Gastroesophageal sphincter (tissue), 4 donors: ENCODE measurements at regions not wholly inside any gene's neighbourhood (a gene's known extent, or its start where the extent isn't known, plus 50 kb on each side); places are given as distances from the start of the nearest gene placed in this dataset.
"Not testable (repeated sequence)": the region's sequence is repeated elsewhere in the genome, so short reads cannot be mapped to it uniquely, and the experiment has no call there.

Experiments
- ATAC-seq: fragments of 150-250 bp; one replicate; pipeline ENCODE4 v1.9.1; 2016; ENCODE audit warnings: mild to moderate bottlenecking, moderate library complexity
- H3K27ac ChIP-seq, 4 donors: fragments of 200-600 bp; sonication (generic) in 3 of 4; 1 replicate in 3 of 4; 2 replicates in 1 of 4; pipeline ENCODE4 v1.5.1; 2016 to 2019
- H3K27me3 ChIP-seq: fragments of 200-600 bp; sonication (generic); one replicate; pipeline ENCODE4 v1.5.1; 2019
- H3K36me3 ChIP-seq, 2 donors: fragments of 200-600 bp; sonication (generic); one replicate each; pipeline ENCODE4 v1.5.1; 2019; ENCODE audit warnings: control low read depth in 1 of 2
- H3K4me1 ChIP-seq, 3 donors: fragments of 200-600 bp; sonication (generic); 1 replicate in 2 of 3; 2 replicates in 1 of 3; pipeline ENCODE4 v1.5.1; 2016 to 2019; ENCODE audit warnings: control low read depth in 2 of 3
- H3K4me3 ChIP-seq, 2 donors: fragments of 200-600 bp; sonication (generic); one replicate each; pipeline ENCODE4 v1.5.1; 2019; ENCODE audit warnings: mild to moderate bottlenecking in 1 of 2, moderate library complexity in 1 of 2
- H3K9me3 ChIP-seq, 3 donors: fragments of 200-600 bp; sonication (generic); one replicate each; pipeline ENCODE4 v1.5.1; 2017 to 2019; ENCODE audit warnings: control low read depth in 2 of 3
- EP300 ChIP-seq: sonication (generic); formaldehyde crosslinking; IDR thresholded peaks from one replicate; pipeline ENCODE4 v1.6.1; 2017; ENCODE audit warnings: antibody characterized with exemption, mild to moderate bottlenecking
- POLR2A ChIP-seq, 2 donors: fragments of 450-650 bp; IDR thresholded peaks; one replicate each; pipeline ENCODE4 v1.6.1; 2017; ENCODE audit warnings: antibody characterized with exemption in 2 of 2, mild to moderate bottlenecking in 2 of 2, moderate library complexity in 1 of 2
- POLR2AphosphoS5 ChIP-seq: sonication (generic); formaldehyde crosslinking; IDR thresholded peaks from one replicate; pipeline ENCODE4 v1.6.1; 2017; ENCODE audit warnings: antibody characterized with exemption
- WGBS, 2 donors: methylation state at CpG; one replicate each; pipeline ENCODE4 v1.1.5; 2018; ENCODE audit warnings: low coverage in 1 of 2; 5-methylcytosine and 5-hydroxymethylcytosine counted together
- TF ChIP-seq, protein P1 (sequence below), 4 experiments: fragments of 200-600 bp in 2 of 4; fragments of 450-650 bp in 2 of 4; sonication (generic) in 1 of 4; IDR thresholded peaks; one replicate each; pipeline ENCODE4 v1.5.1; 2017 to 2019; ENCODE audit warnings: antibody characterized with exemption in 4 of 4, mild to moderate bottlenecking in 2 of 4, moderate library complexity in 2 of 4

GRCh38 chr14:89508863-89509262, 91.8 kb upstream of the FOXN3 start:
- WGBS, 2 donors: 95 to 100% methylated on average over 1 to 3 of the region's 3 CpGs
- Histone ChIP-seq H3K27ac (no peak overlapping the region), H3K36me3 (no peaks in the 10 kb centered on the region), H3K4me3 (no peak overlapping the region), H3K4me1 (peaks cover 0 to 21% (median 6%) of the 10 kb centered on the region in 3 donors), H3K9me3 (no peaks in the 10 kb centered on the region), H3K27me3 (no peaks in the 10 kb centered on the region)
- no peak for ATAC-seq
- no peak for TF ChIP-seq POLR2A (IDR thresholded peaks at IDR 0.05)
- TF ChIP-seq, protein P1, sequence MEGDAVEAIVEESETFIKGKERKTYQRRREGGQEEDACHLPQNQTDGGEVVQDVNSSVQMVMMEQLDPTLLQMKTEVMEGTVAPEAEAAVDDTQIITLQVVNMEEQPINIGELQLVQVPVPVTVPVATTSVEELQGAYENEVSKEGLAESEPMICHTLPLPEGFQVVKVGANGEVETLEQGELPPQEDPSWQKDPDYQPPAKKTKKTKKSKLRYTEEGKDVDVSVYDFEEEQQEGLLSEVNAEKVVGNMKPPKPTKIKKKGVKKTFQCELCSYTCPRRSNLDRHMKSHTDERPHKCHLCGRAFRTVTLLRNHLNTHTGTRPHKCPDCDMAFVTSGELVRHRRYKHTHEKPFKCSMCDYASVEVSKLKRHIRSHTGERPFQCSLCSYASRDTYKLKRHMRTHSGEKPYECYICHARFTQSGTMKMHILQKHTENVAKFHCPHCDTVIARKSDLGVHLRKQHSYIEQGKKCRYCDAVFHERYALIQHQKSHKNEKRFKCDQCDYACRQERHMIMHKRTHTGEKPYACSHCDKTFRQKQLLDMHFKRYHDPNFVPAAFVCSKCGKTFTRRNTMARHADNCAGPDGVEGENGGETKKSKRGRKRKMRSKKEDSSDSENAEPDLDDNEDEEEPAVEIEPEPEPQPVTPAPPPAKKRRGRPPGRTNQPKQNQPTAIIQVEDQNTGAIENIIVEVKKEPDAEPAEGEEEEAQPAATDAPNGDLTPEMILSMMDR (IDR thresholded peaks at IDR 0.05): no peak
- TF ChIP-seq EP300: no peak
- no peak for TF ChIP-seq POLR2AphosphoS5

GRCh38 chr14:89507926-89508460, 91.0 kb upstream of the FOXN3 start:
- Histone ChIP-seq H3K4me1 (peaks cover 0 to 28% (median 6%) of the 10 kb centered on the region in 3 donors), H3K36me3 (no peaks in the 10 kb centered on the region), H3K27ac (no peak overlapping the region), H3K9me3 (no peaks in the 10 kb centered on the region), H3K4me3 (no peak overlapping the region), H3K27me3 (no peaks in the 10 kb centered on the region)
- TF ChIP-seq POLR2A (IDR thresholded peaks at IDR 0.05) (no peak), POLR2AphosphoS5 (no peak), EP300 (no peak)
- TF ChIP-seq, protein P1 (IDR thresholded peaks at IDR 0.05): no peak
- ATAC-seq: no peak
- WGBS, 2 donors: 86 to 92% methylated on average over 3 to 4 of the region's 7 CpGs

DNA sequence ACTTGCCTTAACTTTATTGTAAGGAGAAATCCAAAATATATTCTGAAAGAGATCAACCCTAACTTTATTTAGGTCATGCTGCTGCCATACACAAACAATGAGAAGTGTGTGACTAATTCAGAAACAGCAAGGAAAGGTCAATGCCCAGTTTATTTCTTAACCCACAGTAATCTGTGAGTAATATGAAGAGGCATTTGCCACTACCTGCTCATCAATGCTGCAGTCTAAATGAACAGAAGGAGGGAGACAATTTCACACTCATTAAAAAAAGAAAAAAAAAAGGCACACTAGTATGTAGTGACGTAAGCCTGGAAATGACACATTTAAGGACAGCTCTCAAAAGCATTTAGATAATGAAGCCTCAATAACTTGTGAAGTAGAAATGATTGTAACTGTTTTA, 90.5 kb upstream of the FOXN3 start:
- TF ChIP-seq, protein P1 (IDR thresholded peaks at IDR 0.05): no peak
- TF ChIP-seq EP300 (no peak), POLR2AphosphoS5 (no peak)
- no peaks in the 10 kb centered on the region for H3K36me3 ChIP-seq
- no peak overlapping the region for H3K4me3 ChIP-seq
- ATAC-seq: no peak
- H3K27me3 ChIP-seq: no peaks in the 10 kb centered on the region
- H3K27ac ChIP-seq: no peak overlapping the region
- peaks cover 0 to 28% (median 6%) of the 10 kb centered on the region in 3 donors for H3K4me1 ChIP-seq
- WGBS, 2 donors: 53% methylated on average over 1 of the region's 1 CpG; no CpG with 5 or more reads in 1 of the 2 donors
- no peaks in the 10 kb centered on the region for H3K9me3 ChIP-seq

DNA sequence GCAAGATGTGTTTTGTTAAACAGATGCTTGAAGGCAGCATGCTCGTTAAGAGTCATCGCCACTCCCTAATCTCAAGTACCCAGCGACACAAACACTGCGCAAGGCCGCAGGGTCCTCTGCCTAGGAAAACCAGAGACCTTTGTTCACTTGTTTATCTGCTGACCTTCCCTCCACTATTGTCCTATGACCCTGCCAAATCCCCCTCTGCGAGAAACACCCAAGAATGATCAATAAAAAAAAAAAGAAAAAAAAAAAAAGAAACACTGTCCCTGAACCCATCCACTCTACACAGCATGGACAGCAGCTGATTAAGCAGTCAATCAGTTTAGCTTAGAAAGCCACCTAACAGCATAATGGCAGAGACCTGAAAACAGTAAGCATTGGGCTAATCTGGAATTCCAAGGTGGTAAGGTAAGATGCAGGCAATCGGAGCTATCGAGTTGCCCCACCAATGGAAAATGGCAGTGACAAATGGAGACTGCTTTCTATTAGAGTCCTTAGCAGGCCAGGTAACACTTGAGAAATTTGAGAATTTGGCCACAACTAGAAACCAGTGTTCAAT, 89.9 kb upstream of the FOXN3 start:
- not testable (repeated sequence) for H3K9me3 ChIP-seq, H3K4me3 ChIP-seq, H3K27ac ChIP-seq, H3K36me3 ChIP-seq, ATAC-seq, H3K27me3 ChIP-seq
- WGBS, 2 donors: 80 to 93% methylated on average over 2 of the region's 8 CpGs
- H3K4me1 ChIP-seq: peaks cover 0 to 28% (median 6%) of the 10 kb centered on the region in 3 donors

DNA sequence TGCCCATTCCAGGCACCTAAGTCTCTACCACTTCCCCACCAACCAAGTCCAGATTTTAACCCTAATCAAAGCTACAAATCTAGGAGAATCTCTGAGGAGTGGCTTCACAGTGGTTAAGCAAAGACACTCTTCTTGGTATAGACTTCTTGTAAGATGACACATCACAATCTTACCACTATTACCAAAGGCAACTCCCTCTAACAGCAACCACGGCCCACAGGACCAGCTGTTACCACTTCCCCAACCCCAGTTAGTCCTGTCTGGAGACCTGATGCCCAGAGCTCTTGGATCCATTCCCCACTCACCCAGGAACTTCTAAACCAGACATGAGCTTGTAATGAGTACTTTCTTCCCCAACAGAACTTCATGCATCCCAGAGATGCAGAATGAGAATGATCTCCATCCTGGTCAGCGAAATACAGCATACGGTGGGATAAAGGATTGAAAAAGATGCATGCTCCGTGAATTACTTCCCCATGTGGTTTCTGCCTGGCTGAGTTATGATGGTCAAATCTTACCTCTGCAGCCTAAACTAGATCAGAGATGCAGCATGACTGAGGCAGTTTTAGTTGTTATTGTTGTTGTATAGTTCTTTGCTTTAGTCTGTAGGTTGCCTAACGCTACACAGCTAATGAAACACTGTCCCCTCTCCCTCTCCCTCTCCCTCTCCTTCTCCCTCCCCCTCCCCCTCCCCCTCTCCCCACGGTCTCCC, 87.7 kb upstream of the FOXN3 start:
- peaks cover 0 to 28% (median 6%) of the 10 kb centered on the region in 3 donors for H3K4me1 ChIP-seq
- H3K27me3 ChIP-seq: no peaks in the 10 kb centered on the region
- H3K9me3 ChIP-seq: no peaks in the 10 kb centered on the region
- H3K27ac ChIP-seq: no peak overlapping the region
- 72 to 90% methylated on average over 3 to 4 of the region's 6 CpGs for WGBS, 2 donors
- no peak for TF ChIP-seq EP300
- TF ChIP-seq POLR2AphosphoS5: no peak
- no peak for TF ChIP-seq POLR2A (IDR thresholded peaks at IDR 0.05)
- TF ChIP-seq, protein P1 (IDR thresholded peaks at IDR 0.05): no peak
- H3K36me3 ChIP-seq: no peaks in the 10 kb centered on the region
- peak; percentile 19 for ATAC-seq
- no peak overlapping the region for H3K4me3 ChIP-seq
